Fibroblast of villous mesenchyme (primary cell): ENCODE measurements at regions not wholly inside any gene's neighbourhood (a gene's known extent, or its start where the extent isn't known, plus 50 kb on each side); places are given as distances from the start of the nearest gene placed in this dataset.

Source experiments
- DNase-seq: peaks from one replicate; pipeline ENCODE4 v3.0.0-alpha.2; 2010; ENCODE audit warnings: low read depth
- H3K4me3 ChIP-seq: 2 replicates; pipeline ENCODE4 v1.5.1; 2011; ENCODE audit warnings: low read depth, mild to moderate bottlenecking, low read length
- TF ChIP-seq, protein P1 (sequence below): IDR thresholded peaks from 2 replicates; pipeline ENCODE4 v1.5.1; 2012; ENCODE audit warnings: low read depth, mild to moderate bottlenecking, low read length; ENCODE audit not compliant: insufficient read depth

DNA sequence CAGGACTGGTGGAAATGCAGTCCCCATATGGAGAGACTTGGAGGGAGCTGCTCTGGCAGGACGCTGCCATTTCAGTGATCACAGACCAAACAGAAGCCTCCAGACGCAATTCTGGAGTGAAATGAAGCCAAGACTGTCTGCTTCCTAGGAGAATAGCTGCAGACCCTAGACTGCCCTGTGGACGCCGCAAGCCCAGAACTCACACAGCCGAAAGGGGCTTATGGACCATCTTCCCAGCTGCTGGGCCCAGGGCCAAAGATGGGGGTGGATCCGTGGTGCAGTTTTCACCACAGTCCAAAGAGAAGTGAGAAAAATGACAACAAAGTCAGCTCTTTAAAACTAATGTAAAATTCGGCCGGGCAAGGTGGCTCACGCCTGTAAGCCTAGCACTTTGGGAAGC is 165.7 kb downstream of the CBLN1 start:
- no peak overlapping the region for H3K4me3 ChIP-seq
- TF ChIP-seq, protein P1, sequence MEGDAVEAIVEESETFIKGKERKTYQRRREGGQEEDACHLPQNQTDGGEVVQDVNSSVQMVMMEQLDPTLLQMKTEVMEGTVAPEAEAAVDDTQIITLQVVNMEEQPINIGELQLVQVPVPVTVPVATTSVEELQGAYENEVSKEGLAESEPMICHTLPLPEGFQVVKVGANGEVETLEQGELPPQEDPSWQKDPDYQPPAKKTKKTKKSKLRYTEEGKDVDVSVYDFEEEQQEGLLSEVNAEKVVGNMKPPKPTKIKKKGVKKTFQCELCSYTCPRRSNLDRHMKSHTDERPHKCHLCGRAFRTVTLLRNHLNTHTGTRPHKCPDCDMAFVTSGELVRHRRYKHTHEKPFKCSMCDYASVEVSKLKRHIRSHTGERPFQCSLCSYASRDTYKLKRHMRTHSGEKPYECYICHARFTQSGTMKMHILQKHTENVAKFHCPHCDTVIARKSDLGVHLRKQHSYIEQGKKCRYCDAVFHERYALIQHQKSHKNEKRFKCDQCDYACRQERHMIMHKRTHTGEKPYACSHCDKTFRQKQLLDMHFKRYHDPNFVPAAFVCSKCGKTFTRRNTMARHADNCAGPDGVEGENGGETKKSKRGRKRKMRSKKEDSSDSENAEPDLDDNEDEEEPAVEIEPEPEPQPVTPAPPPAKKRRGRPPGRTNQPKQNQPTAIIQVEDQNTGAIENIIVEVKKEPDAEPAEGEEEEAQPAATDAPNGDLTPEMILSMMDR = no peak
- no peak for DNase-seq

DNA sequence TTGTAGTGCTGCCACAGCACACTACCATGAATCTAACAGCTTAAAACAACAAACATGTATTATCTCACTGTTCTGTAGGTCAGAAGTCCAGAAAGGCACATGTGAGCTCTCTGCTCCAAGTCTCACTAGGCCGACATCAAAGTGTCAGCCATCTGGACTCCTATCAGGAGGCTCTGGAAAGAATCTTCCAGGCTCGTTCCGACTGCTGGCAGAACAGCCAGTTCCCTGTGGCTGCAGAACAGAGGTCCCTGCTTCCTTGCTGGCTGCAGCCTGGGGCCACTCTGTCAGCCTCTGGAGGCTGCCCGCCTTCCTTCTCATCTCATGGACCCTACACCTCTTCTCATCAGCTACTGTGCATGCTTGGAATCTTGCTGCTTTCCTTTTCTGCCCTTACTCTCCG is 168.9 kb downstream of the CBLN1 start:
- no peak overlapping the region for H3K4me3 ChIP-seq
- DNase-seq = no peak
- TF ChIP-seq, protein P1 = no peak

DNA sequence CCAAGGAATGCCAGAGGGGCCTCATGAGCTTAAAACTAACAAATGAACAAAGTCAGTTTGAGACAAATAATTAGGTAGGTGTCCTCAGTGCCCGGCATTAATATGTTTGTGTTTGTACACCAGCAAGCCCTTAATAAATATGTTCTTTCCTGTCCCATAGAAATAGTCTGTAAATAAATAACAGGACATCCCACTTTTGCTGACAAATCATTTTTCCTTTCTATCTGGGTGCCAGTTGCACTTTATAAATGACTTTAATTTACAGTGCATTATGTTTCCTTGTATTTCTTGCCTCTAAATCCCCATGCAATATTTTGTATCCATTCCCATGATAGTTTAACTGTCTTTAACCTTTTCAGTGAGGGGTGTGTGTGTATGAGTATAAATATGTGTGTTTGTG is 170.3 kb downstream of the CBLN1 start:
- no peak overlapping the region for H3K4me3 ChIP-seq
- DNase-seq = no peak
- TF ChIP-seq, protein P1 = no peak

DNA sequence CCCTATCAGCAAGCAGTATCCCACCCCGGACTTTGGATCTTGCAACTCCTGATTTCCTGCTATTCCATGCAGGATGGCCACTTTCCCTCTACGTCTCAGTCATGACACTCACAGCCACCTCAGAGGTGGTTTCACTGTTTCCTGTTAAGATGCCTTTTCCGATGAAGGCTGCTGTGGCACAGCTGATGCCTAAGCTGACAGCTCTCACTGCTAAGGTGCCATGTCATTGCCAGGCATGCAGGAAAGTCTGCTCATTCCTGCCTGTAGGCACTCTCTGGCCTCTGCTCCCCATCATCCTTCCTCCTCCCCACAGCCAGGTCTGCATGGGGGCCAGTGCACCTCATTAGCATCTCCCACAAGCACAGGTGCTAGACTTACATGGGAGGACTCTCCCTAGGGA is 173.0 kb downstream of the CBLN1 start:
- TF ChIP-seq, protein P1 = no peak
- DNase-seq = no peak
- no peak overlapping the region for H3K4me3 ChIP-seq

DNA sequence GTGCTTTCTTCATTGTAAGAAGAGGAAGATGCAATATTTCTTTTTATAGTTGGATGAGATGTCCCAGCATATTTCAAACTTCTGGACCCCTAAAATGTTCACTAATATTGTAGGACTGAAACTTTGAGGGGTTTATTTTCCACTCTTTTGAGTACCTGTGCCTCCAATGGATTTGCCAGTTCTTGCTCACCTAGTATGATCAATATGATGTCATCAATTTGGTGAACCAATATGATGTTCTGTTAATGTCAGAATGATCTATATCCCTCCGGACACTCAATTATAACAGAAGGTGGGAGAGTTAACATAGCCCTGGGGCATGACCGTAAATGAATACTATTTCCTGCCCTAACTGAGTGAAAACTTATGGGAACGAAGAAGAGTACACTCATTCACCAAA is 178.3 kb downstream of the CBLN1 start:
- DNase-seq = no peak
- H3K4me3 ChIP-seq = no peak overlapping the region
- TF ChIP-seq, protein P1 = no peak

DNA sequence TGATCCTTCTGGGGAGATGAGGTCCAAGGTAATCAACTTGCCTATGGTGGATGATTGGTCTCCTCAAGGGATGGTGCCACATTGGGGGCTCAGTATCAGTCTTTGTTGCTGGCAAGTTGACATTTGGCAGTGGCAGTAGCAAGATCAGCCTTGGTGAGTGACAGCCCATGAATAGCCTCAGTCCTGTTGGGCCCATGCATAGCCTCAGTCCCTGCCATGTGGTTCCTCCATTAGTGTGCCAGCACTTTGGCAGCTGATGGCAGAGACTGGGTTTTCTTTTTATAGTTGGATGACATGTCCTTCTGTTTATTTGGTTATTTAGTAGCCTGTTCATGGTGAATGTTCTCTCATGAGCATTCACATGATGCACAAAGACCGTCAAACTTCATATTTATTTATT is 179.6 kb downstream of the CBLN1 start:
- TF ChIP-seq, protein P1 = no peak
- DNase-seq = no peak
- H3K4me3 ChIP-seq = no peak overlapping the region

DNA sequence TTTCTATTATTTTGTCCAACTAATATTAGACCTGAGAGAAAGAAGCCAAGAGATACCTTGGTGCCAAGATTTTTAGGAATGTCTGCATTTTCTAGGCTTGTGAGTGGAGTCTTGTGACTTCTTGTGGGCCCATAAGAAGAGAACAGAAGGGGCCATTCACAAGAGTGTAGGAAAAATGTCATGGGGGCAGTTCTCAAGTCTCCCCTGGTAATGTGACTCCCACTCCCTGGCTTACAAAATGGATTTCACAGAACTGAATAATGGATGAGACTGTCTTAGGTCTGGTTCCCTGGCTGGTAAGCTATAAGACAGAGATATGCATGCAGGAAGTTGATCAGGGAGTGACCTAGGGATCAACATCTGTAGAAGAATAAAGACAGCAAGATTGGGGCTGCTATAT is 181.3 kb downstream of the CBLN1 start:
- TF ChIP-seq, protein P1 = no peak
- H3K4me3 ChIP-seq = no peak overlapping the region

More for the DNA sequence above, 181.3 kb downstream of the CBLN1 start:
- no peak for DNase-seq
